ENCODE measurements at regions not wholly inside any gene's neighbourhood (a gene's known extent, or its start where the extent isn't known, plus 50 kb on each side); places are given as distances from the start of the nearest gene placed in this dataset.
A peak's percentile ranks its signal among the peaks of the same experiment; 100 is the strongest.

DNA sequence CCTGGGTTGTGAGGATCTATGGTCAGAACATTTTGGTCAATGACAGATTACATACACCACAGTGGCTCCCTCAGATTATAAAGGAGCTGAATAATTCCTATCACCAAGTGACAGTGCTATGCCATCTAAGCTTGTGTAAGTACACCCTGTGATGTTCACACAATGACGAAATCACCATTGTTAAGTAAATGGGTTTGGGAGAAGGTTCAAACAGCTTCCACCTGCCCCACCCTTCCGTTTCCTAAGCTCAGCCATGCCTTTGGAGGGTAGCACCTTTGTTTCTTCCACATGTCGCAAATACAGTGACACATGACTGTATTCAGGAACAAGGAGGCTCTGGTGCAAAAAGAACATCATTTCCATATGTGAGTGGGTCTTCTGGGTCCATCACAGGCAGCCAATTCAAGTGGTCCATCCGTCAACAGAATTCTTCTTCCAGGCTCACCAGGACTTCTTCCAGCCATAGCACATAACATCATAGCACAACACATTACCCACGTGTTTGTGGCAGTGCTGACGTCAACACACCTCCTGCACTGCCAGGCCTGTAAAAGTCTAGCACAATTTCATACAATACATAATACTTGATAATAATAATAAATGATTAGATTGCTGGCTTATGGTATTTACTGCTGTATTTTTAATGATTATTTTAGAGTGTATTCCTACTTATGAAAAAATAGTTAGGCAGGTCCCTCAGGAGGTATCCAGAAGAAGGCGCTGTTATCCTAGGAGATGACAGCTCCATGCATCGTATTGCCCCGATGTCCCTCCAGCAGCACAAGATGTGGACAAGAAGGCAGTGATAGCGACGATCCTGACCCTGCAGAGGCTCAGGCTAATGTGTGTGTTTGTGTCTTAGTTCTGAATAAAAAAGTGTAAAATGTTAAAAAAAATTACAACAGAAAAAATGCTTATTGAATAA is 264.8 kb downstream of the ANAPC1 start:
- TF ChIP-seq, protein P1, sequence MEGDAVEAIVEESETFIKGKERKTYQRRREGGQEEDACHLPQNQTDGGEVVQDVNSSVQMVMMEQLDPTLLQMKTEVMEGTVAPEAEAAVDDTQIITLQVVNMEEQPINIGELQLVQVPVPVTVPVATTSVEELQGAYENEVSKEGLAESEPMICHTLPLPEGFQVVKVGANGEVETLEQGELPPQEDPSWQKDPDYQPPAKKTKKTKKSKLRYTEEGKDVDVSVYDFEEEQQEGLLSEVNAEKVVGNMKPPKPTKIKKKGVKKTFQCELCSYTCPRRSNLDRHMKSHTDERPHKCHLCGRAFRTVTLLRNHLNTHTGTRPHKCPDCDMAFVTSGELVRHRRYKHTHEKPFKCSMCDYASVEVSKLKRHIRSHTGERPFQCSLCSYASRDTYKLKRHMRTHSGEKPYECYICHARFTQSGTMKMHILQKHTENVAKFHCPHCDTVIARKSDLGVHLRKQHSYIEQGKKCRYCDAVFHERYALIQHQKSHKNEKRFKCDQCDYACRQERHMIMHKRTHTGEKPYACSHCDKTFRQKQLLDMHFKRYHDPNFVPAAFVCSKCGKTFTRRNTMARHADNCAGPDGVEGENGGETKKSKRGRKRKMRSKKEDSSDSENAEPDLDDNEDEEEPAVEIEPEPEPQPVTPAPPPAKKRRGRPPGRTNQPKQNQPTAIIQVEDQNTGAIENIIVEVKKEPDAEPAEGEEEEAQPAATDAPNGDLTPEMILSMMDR (conservative IDR thresholded peaks at IDR 0.05; ENCODE audit: low read length), result peak; percentile 80
- TF ChIP-seq EZH2phosphoT487 (IDR thresholded peaks at IDR 0.05; ENCODE audit: borderline replicate concordance, low read depth, low read length), result no peak
